ENCODE measurements at regions not wholly inside any gene's neighbourhood (a gene's known extent, or its start where the extent isn't known, plus 50 kb on each side); places are given as distances from the start of the nearest gene placed in this dataset.
A peak's percentile ranks its signal among the peaks of the same experiment; 100 is the strongest.

- Histone ChIP-seq H3K4me3 (ENCODE audit: low read depth, low read length) (no peak overlapping the region), H3K27me3 (replicated peaks) (no peaks in the 10 kb centered on the region), H3K27ac (peak overlapping the region; percentile 98), H3K36me3 (replicated peaks) (no peaks in the 10 kb centered on the region)
- in situ Hi-C loops (cut with HindIII; ENCODE audit: low pct_ligation_motif_present, low sequenced_read_pairs): loop anchor here (25.0 kb wide), 1 partner anchor 553 kb away; the partner anchor contains the start of gene HLX
- peak; percentile 31 for TF ChIP-seq CTCF (IDR thresholded peaks at IDR 0.05; ENCODE audit: low read depth, low read length, missing control alignments)
- DNase-seq: peak; percentile 29
Measured at GRCh38 chr1:221440658-221441057, 301.2 kb downstream of the DUSP10 start.

- Histone ChIP-seq H3K36me3 (replicated peaks) (no peaks in the 10 kb centered on the region), H3K27me3 (replicated peaks) (no peaks in the 10 kb centered on the region), H3K27ac (no peak overlapping the region), H3K4me3 (ENCODE audit: low read depth, low read length) (no peak overlapping the region)
- DNase-seq: no peak
- in situ Hi-C loops (cut with HindIII; ENCODE audit: low pct_ligation_motif_present, low sequenced_read_pairs): loop anchor here (25.0 kb wide), 1 partner anchor 555 kb away; the partner anchor contains the start of gene HLX
- no peak for TF ChIP-seq CTCF (IDR thresholded peaks at IDR 0.05; ENCODE audit: low read depth, low read length, missing control alignments)
Measured at GRCh38 chr1:221442056-221442455, 299.8 kb downstream of the DUSP10 start.

- no peak for DNase-seq
- Histone ChIP-seq H3K27ac (no peak overlapping the region), H3K4me3 (ENCODE audit: low read depth, low read length) (no peak overlapping the region), H3K36me3 (replicated peaks) (no peaks in the 10 kb centered on the region), H3K27me3 (replicated peaks) (no peaks in the 10 kb centered on the region)
- in situ Hi-C loops (cut with HindIII; ENCODE audit: low pct_ligation_motif_present, low sequenced_read_pairs): loop anchor here (25.0 kb wide), 1 partner anchor 557 kb away; the partner anchor contains the start of gene HLX
- no peak for TF ChIP-seq CTCF (IDR thresholded peaks at IDR 0.05; ENCODE audit: low read depth, low read length, missing control alignments)
Measured at GRCh38 chr1:221444346-221444745, 297.5 kb downstream of the DUSP10 start.

DNA sequence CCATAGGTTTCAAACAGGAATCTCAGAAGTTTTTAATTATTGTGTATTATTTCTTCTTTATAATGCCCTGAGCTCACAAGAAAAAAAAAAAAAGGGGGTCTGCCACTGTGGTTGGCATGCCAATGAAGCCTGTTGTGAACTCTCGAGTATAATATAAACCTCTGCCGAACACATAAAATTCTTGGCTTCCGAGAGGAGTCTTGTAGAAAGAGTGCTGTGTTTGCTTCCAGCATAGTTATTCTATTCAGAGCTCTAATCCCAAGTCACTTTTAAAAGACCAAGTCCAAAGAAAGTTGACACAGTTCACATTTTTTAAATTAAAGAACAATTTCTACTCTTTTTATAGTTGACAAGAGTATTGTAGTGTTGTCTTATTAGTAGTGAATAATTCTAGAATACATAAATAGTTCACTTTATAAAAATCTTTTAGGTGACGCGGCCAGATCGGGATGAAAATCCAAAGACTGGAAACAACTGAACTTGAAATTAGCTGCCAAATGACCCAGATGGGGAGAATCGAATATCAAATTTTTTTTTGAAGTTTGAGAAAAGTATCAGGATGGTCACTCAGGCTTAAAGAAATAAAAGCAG lies 293.2 kb downstream of the DUSP10 start:
- in situ Hi-C loops (cut with HindIII; ENCODE audit: low pct_ligation_motif_present, low sequenced_read_pairs): loop anchor here (25.0 kb wide), 1 partner anchor 561 kb away; the partner anchor contains the start of gene HLX
- no peak overlapping the region for H3K27ac ChIP-seq
- DNase-seq: no peak
- no peaks in the 10 kb centered on the region for H3K27me3 ChIP-seq (replicated peaks)
- no peak for TF ChIP-seq CTCF (IDR thresholded peaks at IDR 0.05; ENCODE audit: low read depth, low read length, missing control alignments)
- H3K4me3 ChIP-seq (ENCODE audit: low read depth, low read length): no peak overlapping the region
- no peaks in the 10 kb centered on the region for H3K36me3 ChIP-seq (replicated peaks)

DNA sequence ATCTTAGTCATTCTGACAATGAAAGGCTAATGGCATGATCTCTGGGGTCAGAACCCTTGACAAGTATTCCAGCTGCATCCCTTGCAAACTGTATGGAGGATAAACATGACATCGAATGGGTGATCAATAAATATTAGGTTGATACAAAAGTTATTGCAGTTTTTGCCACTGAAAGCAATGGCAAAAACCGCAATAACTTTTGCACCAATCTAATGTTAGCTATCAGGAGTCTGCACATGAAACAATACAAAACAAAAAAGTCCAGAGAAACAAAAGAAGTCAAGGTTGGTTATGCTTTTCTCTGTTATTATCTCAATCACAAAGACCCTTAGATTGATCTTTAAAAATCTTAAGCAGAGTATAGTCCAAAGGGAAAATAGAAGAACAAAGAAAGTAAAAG lies 292.7 kb downstream of the DUSP10 start:
- H3K4me3 ChIP-seq (ENCODE audit: low read depth, low read length): no peak overlapping the region
- no peak for DNase-seq
- H3K36me3 ChIP-seq (replicated peaks): no peaks in the 10 kb centered on the region
- H3K27me3 ChIP-seq (replicated peaks): no peaks in the 10 kb centered on the region
- H3K27ac ChIP-seq: peak overlapping the region; percentile 84
- in situ Hi-C loops (cut with HindIII; ENCODE audit: low pct_ligation_motif_present, low sequenced_read_pairs): loop anchor here (25.0 kb wide), 1 partner anchor 562 kb away; the partner anchor contains the start of gene HLX
- TF ChIP-seq CTCF (IDR thresholded peaks at IDR 0.05; ENCODE audit: low read depth, low read length, missing control alignments): no peak
